ENCODE measurements at regions not wholly inside any gene's neighbourhood (a gene's known extent, or its start where the extent isn't known, plus 50 kb on each side); places are given as distances from the start of the nearest gene placed in this dataset.

DNA sequence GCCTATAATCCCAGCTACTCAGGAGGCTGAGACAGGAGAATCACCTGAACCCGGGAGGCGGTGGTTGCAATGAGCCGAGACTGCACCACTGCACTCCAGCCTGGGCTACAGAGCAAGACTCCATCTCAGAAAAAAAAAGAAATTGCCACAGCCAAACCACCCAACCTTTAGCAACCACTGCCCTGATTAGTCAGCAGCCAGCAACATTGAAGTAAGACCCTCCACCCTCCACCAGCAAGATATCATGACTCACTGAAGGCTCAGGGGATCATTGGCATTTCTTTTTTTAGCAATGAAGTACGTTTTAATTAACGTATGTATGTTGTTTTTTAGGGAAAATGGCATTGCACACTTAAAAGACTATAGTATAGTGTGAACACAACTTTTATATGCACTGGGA, 349.1 kb upstream of the ACVR2A start:
- DNase-seq: no peak

DNA sequence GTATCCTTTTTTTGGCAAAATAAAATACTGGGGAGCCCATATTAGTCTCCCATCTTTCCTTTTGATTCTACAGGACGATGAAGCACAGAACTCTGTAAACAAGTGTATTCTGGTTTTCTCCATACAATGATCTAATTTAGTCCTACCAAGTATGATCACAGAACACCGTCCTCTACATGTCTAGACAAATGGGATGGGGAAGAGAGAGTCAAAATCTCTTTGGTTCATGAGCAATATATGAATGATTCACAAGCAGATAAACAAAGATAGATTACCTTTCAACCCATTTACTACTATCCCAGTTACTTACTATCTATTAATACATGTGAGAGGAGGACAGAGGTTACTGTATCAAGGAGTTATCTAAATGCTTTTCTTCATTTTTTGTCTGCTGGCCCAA, 352.4 kb upstream of the ACVR2A start:
- DNase-seq: no peak

DNA sequence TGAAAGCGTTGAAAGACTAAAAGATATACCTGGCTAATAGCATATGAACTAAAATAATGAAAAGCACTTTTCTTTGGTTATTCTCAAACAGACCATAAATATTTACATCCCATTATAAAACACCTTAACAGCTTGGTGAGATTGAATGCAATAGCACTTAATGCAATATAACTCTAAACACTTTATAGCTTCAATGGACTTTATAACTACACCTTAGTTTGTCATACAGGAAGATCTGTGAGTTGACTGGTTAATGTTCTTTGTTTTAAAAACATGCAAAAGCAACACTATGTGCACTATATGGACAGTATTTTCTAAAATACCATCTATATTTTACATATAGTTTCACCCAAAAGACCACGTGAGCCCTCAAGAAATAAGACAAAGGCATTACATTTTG, 353.3 kb upstream of the ACVR2A start:
- no peak for DNase-seq

DNA sequence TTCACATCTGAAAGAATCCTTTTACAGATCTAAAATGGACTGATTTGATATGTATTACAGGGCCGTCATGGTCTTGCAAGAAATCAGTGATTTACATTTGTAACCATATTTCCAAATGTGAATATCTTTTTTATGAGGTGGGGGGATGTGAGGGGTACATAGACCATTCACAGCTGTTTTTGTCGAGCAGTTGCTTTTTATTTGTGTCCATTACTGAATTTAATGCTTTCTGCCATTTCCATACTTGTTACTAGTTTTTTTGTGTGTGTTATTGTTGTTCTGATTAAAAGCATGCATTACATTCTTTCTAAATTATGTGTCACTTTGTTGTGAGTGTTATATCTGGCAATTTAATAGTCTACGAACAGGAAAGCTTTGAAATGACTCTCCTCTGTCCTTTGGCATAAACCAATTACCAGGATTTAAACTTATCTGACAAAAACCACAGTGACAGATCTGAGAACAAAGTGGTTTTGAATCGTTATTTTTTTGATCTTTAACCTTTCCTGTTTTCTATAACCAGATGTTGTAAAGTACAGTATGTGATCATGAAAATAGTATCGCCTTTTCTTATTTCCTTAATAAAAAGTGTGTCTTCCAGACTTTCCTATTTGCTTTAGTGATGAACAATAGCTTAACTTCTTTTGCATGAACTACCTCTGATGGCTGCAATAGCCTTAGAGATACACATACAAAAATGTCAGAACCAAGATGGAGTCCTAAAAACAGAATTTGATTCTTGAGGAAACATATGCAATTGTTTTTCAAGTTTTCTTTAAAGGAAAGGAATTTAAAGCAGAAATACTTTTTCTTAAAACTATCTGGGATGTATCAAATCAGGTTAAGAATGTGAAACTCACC, 354.2 kb upstream of the ACVR2A start:
- DNase-seq: no peak

DNA sequence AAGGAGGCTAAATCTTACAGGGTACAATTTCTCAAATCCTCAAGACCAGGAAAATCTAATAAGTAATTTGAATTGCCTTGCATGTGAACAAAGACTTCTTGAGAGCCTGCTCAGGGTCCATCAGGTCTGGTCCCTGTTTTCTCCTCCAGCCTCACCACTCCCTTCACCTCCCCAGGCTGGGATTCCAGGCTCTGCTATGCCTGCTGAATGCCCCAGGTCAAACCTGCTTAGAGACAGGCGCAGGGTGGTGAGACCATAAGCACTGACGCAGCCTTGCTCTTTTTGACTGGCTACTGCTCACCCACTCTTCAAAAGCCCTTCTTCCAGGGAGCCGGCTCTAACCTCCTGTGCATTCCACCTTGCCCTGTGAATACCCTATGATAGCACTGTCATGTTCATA, 356.4 kb upstream of the ACVR2A start:
- no peak for DNase-seq

DNA sequence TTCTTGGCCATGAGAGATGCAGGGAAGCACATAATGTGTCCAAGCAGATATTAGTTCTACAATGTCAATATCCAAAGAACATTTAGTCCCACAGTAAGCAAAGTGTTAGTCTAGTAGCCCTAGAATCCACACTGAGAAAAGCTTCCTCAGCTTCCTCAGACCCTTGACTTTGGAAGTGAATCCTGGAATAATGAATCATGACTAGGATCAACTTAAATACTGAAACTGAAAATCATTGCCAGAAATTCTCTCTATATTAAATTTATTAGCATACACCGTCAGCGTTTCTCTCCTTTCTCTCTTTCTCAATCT, 356.9 kb upstream of the ACVR2A start:
- no peak for DNase-seq

DNA sequence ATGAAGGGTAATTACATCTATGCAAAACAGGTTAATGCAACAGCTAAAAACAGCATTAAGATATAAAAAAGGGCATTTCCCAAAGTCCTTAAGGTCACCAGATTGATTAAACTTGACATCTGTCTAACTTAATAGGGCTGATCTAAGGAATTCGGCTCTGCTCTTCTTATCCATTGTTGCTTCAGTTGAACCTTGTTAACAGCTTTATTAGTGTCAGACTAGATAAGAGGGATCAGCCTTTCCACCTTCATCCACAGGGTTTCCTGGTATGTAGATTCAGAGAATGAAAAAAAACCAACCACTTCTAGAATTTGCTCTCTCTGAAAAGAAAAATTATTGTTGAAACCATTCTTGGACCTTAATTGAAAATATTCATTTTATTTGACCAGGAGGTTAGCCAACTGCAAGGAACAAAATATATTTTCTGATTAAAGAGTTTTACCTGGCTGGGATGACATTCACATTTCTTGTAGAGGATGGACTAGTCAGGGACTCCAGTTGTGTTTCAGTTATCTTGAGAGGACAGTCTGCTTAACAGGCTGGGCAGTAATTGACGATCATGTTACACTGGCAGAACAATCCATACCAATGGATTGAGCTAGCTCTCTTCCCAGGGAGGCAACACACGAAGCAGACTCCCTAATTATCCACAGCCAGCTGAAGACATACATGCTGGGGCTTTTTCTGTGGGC, 357.4 kb upstream of the ACVR2A start:
- no peak for DNase-seq

DNA sequence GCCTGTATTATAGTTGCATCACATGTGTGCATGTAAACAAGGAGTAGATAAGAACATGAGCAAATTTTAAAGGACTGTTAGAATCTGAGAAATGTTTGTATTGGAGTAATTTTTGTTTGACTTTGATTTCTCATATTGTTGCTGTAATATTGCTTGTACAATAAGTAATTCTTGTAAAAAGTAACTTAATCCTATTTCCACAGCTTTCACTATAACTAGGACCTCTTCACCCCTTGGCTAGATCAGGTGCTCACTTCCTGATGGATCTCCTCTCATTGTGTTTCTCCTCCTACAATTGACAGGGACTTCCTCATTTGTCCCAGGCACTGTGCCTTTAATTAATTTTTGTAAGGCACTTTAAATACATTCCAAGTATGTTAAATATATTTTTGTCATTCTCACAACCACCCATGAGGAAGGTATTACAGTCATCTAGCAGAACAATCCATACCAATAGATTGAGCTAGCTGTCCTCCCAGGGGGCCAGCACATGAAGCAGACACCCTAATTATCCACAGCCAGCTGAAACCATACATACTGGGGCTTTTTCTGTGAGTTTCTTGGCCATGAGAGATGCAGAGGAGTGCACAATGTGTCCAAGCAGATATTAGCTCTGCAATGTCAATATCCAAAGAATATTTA, 359.5 kb upstream of the ACVR2A start:
- no peak for DNase-seq

DNA sequence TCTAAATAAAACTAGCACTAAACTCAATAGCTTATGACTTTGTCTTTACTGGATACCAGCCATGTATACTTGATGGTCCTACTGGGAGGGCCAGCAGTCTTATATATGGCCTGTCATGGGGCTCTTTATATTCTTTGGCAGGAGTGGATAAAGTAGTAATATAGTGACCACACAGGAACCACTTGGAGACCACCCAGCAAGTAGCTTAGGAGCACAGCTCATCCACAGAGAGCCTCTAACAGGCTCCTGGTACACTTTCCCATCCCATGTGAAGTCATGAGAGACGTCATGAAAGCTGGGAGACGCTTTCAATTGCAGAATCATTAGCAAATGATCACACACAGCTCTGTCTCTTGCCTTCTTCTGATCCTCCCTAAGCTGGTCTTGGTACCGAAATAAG, 360.9 kb upstream of the ACVR2A start:
- DNase-seq: no peak

DNA sequence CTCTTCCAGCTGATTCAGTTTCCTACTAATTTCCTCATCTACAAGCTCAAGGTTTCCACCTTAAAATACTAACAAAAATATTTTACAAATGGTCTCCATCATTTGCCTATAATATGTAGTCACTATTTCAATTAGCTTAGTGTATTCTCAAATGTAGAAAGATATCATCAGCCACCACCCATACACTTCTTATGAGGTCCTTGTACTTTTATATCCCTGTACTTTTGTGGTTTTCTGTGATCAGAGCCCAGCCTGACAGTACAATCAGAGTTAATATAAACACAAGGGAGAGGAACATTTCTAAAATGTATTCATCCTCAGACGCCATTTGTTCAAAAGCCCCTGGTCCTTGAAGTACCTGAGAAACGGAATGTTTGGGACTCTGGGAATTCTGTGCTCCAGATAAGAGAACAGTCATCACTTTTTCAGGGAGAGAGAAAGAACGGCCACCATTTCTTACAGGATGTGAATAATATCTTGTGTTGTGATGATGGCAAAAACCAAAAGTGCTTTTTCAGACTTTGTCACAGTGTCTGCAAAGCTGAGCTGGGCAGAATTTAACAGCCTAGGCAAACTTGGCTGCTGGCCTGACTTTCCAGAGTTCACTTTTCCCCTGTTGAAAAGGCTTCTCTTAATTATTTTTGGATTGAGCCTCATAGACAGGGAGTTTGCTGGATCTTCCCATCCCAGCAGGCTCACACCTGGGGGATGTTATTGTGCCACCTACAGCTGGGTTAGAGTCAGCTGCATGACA, 361.7 kb upstream of the ACVR2A start:
- DNase-seq: no peak

DNA sequence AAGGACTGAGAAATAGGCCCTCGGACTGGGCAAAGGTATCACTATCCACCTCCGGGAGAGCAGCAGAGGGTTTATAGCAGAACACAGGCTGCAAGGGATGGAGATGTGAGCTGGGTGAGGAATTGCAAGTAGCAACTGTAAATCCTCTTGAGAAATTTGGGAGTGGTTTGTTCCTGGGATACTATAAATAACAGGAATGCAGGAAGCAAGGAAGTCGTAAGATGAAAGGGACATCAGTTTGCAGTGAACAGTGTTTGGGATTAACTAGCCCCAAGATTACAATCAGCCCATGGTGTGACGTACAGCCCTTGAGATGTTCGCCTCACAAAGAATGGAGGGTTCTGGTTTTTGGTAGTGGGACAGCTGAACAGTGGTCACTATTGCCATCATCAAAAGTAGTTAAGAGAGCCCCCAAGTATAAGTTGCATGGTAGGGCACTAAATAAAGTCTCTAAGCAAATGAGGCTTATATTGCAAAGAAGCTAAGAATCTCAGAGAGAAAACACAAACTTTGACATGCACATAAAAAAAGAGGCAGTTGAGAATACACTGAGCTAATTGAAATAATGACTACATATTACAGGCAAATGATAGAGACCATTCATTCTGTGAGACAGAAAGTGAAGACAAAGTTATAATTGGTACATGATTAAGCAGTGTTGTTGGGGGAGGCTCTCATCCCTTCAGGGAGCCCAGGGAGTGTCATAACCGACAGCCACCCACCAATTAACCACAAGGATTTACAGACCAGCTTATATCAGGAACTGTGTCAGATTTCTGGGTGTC, 362.5 kb upstream of the ACVR2A start:
- no peak for DNase-seq

DNA sequence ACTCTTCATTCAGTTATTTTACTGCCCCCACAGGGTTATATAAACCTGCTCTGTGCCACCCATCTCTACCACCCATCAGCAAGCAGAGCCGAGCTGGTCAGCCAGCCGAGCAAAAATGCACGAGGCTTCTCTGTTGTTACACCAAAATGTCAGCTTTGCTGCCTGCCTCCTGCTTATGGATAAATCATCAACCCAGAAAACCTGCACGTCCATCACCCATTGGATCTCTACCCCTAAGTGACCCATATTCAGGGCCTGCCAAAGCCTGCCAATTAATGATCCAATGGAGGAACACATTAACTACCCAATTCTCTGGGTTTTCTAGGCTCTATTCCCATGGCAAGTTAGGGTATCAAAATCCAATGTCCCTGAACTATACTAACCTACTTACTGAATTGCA, 365.5 kb upstream of the ACVR2A start:
- DNase-seq: no peak

DNA sequence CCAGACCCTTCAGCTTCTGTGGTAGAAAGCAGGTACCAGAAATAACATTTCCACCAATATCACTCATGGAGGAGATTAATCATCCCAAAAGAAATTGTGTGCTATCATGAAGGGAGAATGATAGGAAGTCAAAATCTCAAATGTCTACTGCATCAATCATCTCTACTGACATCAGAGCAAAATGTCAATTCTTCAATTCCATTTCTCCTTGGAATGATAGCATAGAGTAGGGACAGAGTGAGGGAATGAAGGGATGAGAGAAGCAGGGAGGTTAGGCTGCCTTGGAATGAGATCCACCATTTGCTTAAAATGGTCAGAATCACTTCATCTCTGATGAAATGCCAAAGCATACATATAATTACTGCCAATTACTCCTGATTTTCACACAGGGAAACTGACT, 371.8 kb upstream of the ACVR2A start:
- no peak for DNase-seq

DNA sequence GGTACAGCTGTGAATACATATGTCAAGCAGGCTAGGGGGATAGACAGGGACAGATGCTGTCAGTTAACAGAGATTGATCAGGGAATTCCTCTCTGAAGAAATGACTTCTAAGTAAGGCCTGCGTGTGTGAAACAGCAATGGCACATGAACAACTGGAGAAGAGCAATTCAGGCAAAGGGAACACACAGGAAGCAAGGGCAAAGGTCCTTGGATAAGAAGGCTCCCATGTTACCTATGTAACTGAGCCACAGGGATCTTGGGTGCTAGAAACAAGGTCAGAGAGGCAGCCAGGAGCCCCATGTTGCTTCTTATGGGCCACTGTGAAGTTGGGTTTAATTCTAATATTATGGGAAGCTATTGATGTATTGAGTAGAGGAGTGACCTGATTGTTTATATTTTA, 373.7 kb upstream of the ACVR2A start:
- no peak for DNase-seq

DNA sequence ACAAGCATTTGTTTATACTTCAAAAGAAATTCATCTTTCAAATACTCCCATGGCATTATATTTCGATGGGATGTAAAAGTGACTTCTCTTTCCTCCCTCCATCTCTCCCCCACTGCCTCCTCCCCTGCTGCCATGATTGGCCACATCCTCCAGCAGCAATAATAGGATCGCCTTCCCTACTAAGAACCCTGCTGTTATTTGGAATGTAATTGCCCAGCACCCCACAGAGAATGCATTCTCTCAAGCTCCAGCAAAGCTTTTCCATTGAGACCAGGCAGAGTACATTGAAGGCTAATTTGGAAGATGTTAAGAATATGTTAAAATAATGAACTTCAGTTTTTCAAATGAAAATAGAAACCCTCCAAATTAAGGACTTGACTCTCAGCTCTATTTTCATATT, 375.4 kb upstream of the ACVR2A start:
- DNase-seq: no peak

DNA sequence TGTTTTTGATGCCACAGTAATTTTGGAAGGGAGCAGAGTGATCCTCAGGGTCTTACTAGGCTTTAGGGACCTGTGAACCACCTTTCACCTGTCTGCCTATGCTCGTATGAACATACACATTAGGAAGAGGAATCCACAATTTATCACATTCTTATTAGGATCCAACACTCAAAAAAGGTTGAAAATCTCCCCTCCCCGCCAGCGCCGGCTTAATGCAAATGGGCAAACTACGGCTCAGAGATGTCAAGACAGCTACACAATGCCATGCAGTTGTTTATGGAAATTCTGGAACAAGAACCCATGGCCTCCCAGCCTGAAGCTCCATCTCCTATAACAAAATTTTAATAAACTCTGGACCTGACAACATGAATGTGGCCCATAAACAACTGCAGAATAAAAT, 375.9 kb upstream of the ACVR2A start:
- DNase-seq: no peak

DNA sequence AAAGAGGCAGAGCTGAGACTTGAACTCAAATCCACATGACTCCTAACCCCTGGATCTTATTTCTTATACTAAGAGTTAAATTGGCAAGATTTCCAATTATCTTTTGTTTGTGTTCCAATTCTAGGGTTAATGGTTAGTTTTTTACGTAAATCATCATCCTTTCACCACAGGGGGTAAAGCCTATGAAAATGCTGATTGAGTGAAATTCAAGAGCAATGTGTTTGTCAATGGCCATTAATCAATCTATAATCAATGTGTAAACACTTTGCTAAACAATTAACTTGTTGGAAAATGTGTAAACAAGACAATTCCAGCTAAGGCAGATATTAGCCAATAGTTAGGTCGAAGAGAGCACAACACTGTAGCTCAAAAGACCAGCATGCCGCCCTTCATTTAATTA, 376.5 kb upstream of the ACVR2A start:
- no peak for DNase-seq

DNA sequence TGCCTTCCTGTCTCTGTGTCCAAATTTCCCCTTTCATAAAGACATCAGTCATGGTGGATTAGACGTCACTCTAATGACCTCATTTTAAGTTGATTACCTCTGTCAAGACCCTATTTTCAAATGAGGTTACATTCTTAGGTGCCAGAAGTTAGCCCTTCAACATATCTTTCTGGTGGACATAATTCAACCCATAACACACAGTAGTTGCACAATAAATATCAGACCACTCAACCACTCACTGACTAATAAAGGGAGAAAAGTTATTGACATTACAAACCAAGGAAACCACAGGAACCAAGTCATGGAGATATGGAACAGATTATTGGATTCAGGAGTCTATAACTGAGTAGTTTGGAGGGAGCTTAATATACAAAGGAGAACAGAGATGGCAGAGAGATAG, 377.4 kb upstream of the ACVR2A start:
- no peak for DNase-seq

DNA sequence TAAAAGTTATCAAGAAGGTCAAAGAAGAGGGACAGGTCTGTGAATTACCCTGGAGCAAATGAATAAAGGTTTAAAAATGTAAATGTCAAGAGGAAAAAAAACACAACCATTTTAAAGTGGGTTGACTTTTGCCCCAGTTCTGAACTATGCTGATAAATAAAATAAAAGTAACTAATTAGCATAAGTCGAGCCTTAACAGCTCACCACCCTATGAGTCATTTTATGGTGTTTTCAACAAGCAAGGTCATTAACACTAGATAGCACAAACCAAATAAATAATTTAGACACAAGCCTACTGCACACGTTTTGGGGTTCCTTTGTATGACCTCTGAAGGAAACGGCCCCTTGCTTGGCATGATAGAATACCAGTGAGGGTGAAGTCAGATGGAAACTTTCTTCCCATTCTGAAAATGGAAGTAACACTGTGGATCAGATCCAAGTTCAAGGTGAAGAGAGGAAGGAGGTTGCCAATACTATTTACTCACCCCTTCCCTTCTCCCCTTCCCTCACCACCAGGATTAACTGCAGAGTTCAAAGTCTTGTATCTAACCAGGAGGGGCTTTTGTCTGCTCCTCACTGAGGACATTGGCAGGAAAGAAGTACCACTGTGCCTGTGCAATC, 380.0 kb upstream of the ACVR2A start:
- DNase-seq: no peak

DNA sequence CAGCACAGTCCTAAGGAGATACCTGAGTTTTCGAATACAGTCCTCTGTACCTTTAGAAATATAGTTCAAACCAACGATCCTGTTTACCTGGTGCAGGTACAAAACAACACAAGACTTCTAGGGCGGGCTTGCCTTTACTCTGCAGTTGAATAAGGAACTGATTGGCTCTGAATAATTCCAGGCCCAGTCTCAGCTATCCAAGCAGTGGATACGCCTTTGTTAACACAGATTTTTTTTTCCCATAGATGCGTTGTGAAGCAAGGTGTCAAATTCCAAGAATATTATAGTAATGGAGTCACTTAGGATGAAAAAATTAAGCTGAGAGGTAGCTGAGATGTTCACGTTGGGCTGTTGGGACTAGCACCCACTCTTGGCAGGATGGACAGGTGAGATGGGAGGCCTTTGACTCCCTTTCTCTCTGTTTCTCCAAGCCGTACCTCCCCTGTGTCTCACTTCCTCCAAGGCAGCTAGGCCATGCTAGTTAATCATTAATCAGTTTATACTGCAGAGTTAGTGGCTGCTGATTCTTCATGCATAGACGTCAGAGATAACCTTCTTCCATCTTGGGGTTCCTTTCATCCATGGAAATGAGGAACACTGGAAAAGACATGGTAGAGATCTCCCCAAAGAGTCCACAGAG, 380.8 kb upstream of the ACVR2A start:
- no peak for DNase-seq

DNA sequence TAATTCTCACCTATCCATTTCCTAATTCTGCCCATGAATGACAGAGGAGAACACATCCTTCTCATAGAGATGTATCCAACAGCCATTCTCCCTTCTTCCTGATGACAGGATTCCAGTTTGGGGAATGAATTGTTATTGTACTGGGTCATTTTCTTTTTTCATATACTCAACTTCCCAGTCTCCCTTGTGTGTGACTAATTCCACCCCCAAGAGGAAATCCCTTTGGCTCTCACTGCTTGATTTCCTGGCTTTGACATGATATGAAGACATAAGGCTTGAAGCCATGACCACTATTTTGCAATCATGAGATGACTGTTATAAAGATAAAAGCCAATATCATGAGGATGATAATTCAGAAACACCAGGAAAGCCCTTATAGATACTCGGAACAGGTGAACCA, 384.7 kb upstream of the ACVR2A start:
- no peak for DNase-seq

DNA sequence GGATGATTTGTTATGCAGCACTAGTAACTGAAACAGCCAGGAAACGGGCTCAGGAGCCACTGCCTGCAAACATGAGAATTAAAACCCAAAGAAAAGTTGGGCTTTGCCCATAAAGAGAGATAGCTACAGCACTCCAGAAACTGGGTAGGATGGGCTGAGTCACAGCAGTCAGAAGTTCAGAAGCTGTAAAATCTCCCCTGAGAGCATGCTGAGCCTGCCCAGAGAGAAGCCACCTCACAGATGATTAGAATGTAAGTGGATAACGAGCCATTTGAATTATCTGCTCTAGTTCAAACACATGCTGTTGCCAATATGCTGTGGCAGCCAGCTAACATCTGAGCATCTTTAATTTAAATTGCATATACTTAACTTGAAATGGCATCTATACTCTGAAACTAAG, 388.1 kb upstream of the ACVR2A start:
- DNase-seq: no peak

Measured in GF-D8 (cell line).